Endodermal cell (in vitro differentiated cells): ENCODE measurements at regions not wholly inside any gene's neighbourhood (a gene's known extent, or its start where the extent isn't known, plus 50 kb on each side); places are given as distances from the start of the nearest gene placed in this dataset.

Source experiments
- DNase-seq: peaks from one replicate; pipeline ENCODE4 v3.0.0-alpha.2; 2017
- H3K27ac ChIP-seq: 2 replicates; pipeline ENCODE4 v1.5.1; 2013; ENCODE audit warnings: mild to moderate bottlenecking, low read depth, low read length, moderate library complexity
- H3K27me3 ChIP-seq: 2 replicates; pipeline ENCODE4 v1.6.1; 2013; ENCODE audit warnings: mild to moderate bottlenecking, low read length, moderate library complexity; ENCODE audit not compliant: insufficient read depth, control insufficient read depth, poor library complexity, severe bottlenecking
- H3K36me3 ChIP-seq: 2 replicates; pipeline ENCODE4 v1.7.0; 2013; ENCODE audit warnings: mild to moderate bottlenecking, low read length, moderate library complexity; ENCODE audit not compliant: control insufficient read depth, insufficient read depth
- H3K4me1 ChIP-seq: one replicate; pipeline ENCODE4 v1.7.0; 2013; ENCODE audit warnings: low read length; ENCODE audit not compliant: control insufficient read depth, insufficient read depth
- H3K4me3 ChIP-seq: 2 replicates; pipeline ENCODE4 v1.5.1; 2013; ENCODE audit warnings: mild to moderate bottlenecking, low read length, moderate library complexity
- H3K9ac ChIP-seq: 2 replicates; pipeline ENCODE4 v1.6.1; 2013; ENCODE audit warnings: mild to moderate bottlenecking, low read length, moderate library complexity; ENCODE audit not compliant: poor library complexity, severe bottlenecking; ENCODE audit errors: extremely low read depth
- H3K9me3 ChIP-seq: 2 replicates; pipeline ENCODE4 v1.6.1; 2013; ENCODE audit warnings: mild to moderate bottlenecking, low read length, moderate library complexity; ENCODE audit not compliant: control insufficient read depth
- H3K27ac Mint-ChIP-seq: 2 replicates; pipeline ENCODE4 v1.8.0; 2020; ENCODE audit warnings: mixed read lengths
- H3K27me3 Mint-ChIP-seq: 2 replicates; pipeline ENCODE4 v1.8.0; 2021; ENCODE audit warnings: mild to moderate bottlenecking, mixed read lengths; ENCODE audit not compliant: insufficient read depth
- H3K36me3 Mint-ChIP-seq: 2 replicates; pipeline ENCODE4 v1.8.0; 2020; ENCODE audit warnings: low read depth, mixed read lengths
- H3K4me1 Mint-ChIP-seq: 2 replicates; pipeline ENCODE4 v1.8.0; 2020; ENCODE audit warnings: mixed read lengths
- H3K4me3 Mint-ChIP-seq: 2 replicates; pipeline ENCODE4 v1.8.0; 2020; ENCODE audit warnings: mild to moderate bottlenecking, moderate library complexity, mixed read lengths
- H3K9me3 Mint-ChIP-seq: 2 replicates; pipeline ENCODE4 v1.8.0; 2020; ENCODE audit warnings: mild to moderate bottlenecking, mixed read lengths
- CTCF ChIP-seq: fragments of 200-600 bp; sonication (generic); conservative IDR thresholded peaks from 2 replicates; pipeline ENCODE4 v1.5.0; 2021; ENCODE audit warnings: antibody characterized with exemption, mild to moderate bottlenecking
- WGBS, 2 experiments: methylation state at CpG; one replicate each; pipeline versions ENCODE4 v1.1.5 to v1.1.7; 2013; ENCODE audit warnings: missing lambda C conversion rate in 2 of 2, mixed read lengths in 1 of 2; ENCODE audit not compliant: insufficient coverage in 1 of 2, insufficient read length in 1 of 2; 5-methylcytosine and 5-hydroxymethylcytosine counted together

- Histone ChIP-seq H3K36me3 (no peaks in the 10 kb centered on the region), H3K4me3 (no peak overlapping the region), H3K27me3 (no peaks in the 10 kb centered on the region), H3K9me3 (peaks cover 14% of the 10 kb centered on the region), H3K9ac (no peak overlapping the region), H3K27ac (no peak overlapping the region), H3K4me1 (peaks cover 7% of the 10 kb centered on the region)
- DNase-seq: no peak
- Mint-ChIP-seq H3K27ac (no peak overlapping the region), H3K9me3 (peaks cover 19% of the 10 kb centered on the region), H3K4me3 (no peak overlapping the region), H3K36me3 (no peaks in the 10 kb centered on the region), H3K27me3 (peaks cover 14% of the 10 kb centered on the region), H3K4me1 (peaks cover 6% of the 10 kb centered on the region)
- no peak for TF ChIP-seq CTCF
- WGBS, 2 experiments: 78 to 96% methylated on average over 4 of the region's 4 CpGs
These were observed 105.4 kb downstream of the ACKR3 start for GRCh38 chr2:236675051-236675450.

- Mint-ChIP-seq H3K9me3 (peaks cover 19% of the 10 kb centered on the region), H3K4me1 (peaks cover 6% of the 10 kb centered on the region), H3K27ac (no peak overlapping the region), H3K4me3 (no peak overlapping the region), H3K27me3 (peaks cover 12% of the 10 kb centered on the region), H3K36me3 (no peaks in the 10 kb centered on the region)
- H3K4me1 ChIP-seq: peaks cover 7% of the 10 kb centered on the region
- no peak overlapping the region for H3K27ac ChIP-seq
- no peak for DNase-seq
- H3K9me3 ChIP-seq: peaks cover 14% of the 10 kb centered on the region
- no peak for TF ChIP-seq CTCF
- H3K9ac ChIP-seq: no peak overlapping the region
- H3K4me3 ChIP-seq: no peak overlapping the region
- H3K27me3 ChIP-seq: no peaks in the 10 kb centered on the region
- no peaks in the 10 kb centered on the region for H3K36me3 ChIP-seq
These were observed 105.9 kb downstream of the ACKR3 start for GRCh38 chr2:236675526-236675925.

GRCh38 chr2:236676136-236676873, 106.7 kb downstream of the ACKR3 start:
- WGBS, 2 experiments: 95 to 100% methylated on average over 1 to 2 of the region's 2 CpGs
- H3K4me3 ChIP-seq: no peak overlapping the region
- no peak for DNase-seq
- Mint-ChIP-seq H3K27me3 (peaks cover 12% of the 10 kb centered on the region), H3K4me3 (no peak overlapping the region), H3K27ac (no peak overlapping the region), H3K36me3 (no peaks in the 10 kb centered on the region), H3K9me3 (peaks cover 19% of the 10 kb centered on the region), H3K4me1 (peaks cover 6% of the 10 kb centered on the region)
- no peaks in the 10 kb centered on the region for H3K27me3 ChIP-seq
- H3K4me1 ChIP-seq: peaks cover 7% of the 10 kb centered on the region
- no peak overlapping the region for H3K27ac ChIP-seq
- no peak for TF ChIP-seq CTCF
- peaks cover 14% of the 10 kb centered on the region for H3K9me3 ChIP-seq
- H3K36me3 ChIP-seq: no peaks in the 10 kb centered on the region
- H3K9ac ChIP-seq: no peak overlapping the region
